ENCODE measurements at regions not wholly inside any gene's neighbourhood (a gene's known extent, or its start where the extent isn't known, plus 50 kb on each side); places are given as distances from the start of the nearest gene placed in this dataset.

DNA sequence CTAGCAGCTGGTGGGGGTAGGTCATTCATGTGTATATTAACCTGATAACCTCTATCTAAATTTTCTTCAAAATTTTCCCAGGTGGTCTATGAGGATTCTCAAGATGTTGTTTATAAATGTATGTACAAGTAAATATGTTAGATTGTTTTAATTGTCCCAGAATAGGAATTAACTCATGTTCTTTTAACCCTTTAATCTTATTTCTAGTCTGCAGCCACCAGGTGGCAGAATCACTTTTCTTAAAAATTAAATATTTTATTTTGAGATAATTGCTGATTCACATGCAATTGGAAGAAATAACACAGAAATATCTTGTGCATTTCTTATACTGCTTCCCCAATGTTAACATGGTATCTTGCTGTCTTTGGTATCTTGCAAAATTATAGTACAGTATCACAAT, 589.5 kb downstream of the ARL4A start:
- TF ChIP-seq POLR2A (IDR thresholded peaks at IDR 0.05; ENCODE audit: low read depth, low read length) (no peak), GATA2 (IDR thresholded peaks at IDR 0.05; ENCODE audit: insufficient read depth, insufficient read length, low read depth, low read length) (no peak), JUN (IDR thresholded peaks at IDR 0.05; ENCODE audit: borderline replicate concordance, insufficient read depth, insufficient read length, low read depth) (no peak), POLR2AphosphoS5 (IDR thresholded peaks at IDR 0.05; ENCODE audit: insufficient read depth, low read depth, low read length) (no peak)
- TF ChIP-seq, protein P1, sequence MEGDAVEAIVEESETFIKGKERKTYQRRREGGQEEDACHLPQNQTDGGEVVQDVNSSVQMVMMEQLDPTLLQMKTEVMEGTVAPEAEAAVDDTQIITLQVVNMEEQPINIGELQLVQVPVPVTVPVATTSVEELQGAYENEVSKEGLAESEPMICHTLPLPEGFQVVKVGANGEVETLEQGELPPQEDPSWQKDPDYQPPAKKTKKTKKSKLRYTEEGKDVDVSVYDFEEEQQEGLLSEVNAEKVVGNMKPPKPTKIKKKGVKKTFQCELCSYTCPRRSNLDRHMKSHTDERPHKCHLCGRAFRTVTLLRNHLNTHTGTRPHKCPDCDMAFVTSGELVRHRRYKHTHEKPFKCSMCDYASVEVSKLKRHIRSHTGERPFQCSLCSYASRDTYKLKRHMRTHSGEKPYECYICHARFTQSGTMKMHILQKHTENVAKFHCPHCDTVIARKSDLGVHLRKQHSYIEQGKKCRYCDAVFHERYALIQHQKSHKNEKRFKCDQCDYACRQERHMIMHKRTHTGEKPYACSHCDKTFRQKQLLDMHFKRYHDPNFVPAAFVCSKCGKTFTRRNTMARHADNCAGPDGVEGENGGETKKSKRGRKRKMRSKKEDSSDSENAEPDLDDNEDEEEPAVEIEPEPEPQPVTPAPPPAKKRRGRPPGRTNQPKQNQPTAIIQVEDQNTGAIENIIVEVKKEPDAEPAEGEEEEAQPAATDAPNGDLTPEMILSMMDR (IDR thresholded peaks at IDR 0.05; ENCODE audit: extremely low read depth in 1 of 2, insufficient read depth in 1 of 2, low read depth in 1 of 2, low read length in 2 of 2): peak in 1 of 2 donors; percentile 15
- TF ChIP-seq, protein P2, sequence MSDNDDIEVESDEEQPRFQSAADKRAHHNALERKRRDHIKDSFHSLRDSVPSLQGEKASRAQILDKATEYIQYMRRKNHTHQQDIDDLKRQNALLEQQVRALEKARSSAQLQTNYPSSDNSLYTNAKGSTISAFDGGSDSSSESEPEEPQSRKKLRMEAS (IDR thresholded peaks at IDR 0.05; ENCODE audit: insufficient read depth, insufficient read length): no peak

All from endothelial cell of umbilical vein (primary cell).